H1 (cell line): ENCODE measurements at regions not wholly inside any gene's neighbourhood (a gene's known extent, or its start where the extent isn't known, plus 50 kb on each side); places are given as distances from the start of the nearest gene placed in this dataset.

Experiments
- CEBPB ChIP-seq: IDR thresholded peaks from 2 replicates; pipeline ENCODE4 v1.6.1; 2012; ENCODE audit warnings: low read depth, low read length
- EZH2 ChIP-seq: fragments of 200-600 bp; sonication (generic); IDR thresholded peaks from 2 replicates; pipeline ENCODE4 v1.7.1; 2012; ENCODE audit warnings: low read depth, mild to moderate bottlenecking, moderate library complexity, low read length, inconsistent platforms; ENCODE audit not compliant: severe bottlenecking
- JUN ChIP-seq: IDR thresholded peaks from 2 replicates; pipeline ENCODE4 v1.6.1; 2011; ENCODE audit warnings: low read depth, mild to moderate bottlenecking, improper control_type of control experiment, low read length
- JUND ChIP-seq: IDR thresholded peaks from 2 replicates; pipeline ENCODE4 v1.6.1; 2011; ENCODE audit warnings: mild to moderate bottlenecking, improper control_type of control experiment, low read length
- POU5F1 ChIP-seq: IDR thresholded peaks from 2 replicates; pipeline ENCODE4 v1.6.1; 2011; ENCODE audit warnings: low read depth, mild to moderate bottlenecking, low read length, moderate library complexity
- RXRA ChIP-seq: IDR thresholded peaks from 2 replicates; pipeline ENCODE4 v1.6.1; 2011; ENCODE audit warnings: low read depth, mild to moderate bottlenecking, low read length, moderate library complexity; ENCODE audit not compliant: insufficient read depth
- SIRT6 ChIP-seq: IDR thresholded peaks from one replicate; pipeline ENCODE4 v1.7.1; 2012; ENCODE audit warnings: low read length, inconsistent platforms
- SP2 ChIP-seq: IDR thresholded peaks from 2 replicates; pipeline ENCODE4 v1.6.1; 2012; ENCODE audit warnings: mild to moderate bottlenecking, low read length, inconsistent platforms
- TAF7 ChIP-seq: optimal IDR thresholded peaks from 2 replicates; pipeline ENCODE3; 2011; ENCODE audit warnings: low read depth, mild to moderate bottlenecking, inconsistent platforms, low read length, moderate library complexity, borderline replicate concordance
- TF ChIP-seq, protein P1 (sequence below): fragments of 300-600 bp; sonication (generic); IDR thresholded peaks from 2 replicates; pipeline ENCODE4 v1.7.1; 2012; ENCODE audit warnings: low read length, moderate library complexity, mild to moderate bottlenecking, inconsistent platforms; ENCODE audit not compliant: insufficient replicate concordance

DNA sequence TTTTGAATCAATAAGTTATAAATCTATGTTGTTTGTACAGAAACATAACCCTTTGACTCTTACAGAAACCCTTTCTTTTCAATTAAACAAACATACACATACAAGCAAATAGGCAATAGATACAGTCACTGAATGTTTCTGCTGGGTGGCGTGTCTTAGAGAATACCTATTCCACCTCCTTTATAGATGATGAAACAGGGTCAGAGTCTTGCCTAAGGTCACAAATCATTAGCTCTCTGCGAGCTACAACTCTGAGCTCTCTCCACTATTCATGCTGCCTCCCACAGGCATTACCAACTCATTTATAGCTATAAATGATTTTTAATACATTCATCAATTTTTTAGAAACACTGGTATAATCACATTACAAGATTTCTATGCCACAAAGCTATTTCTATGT is 152.6 kb downstream of the RSL24D1 start (continued):
- TF ChIP-seq, protein P1, sequence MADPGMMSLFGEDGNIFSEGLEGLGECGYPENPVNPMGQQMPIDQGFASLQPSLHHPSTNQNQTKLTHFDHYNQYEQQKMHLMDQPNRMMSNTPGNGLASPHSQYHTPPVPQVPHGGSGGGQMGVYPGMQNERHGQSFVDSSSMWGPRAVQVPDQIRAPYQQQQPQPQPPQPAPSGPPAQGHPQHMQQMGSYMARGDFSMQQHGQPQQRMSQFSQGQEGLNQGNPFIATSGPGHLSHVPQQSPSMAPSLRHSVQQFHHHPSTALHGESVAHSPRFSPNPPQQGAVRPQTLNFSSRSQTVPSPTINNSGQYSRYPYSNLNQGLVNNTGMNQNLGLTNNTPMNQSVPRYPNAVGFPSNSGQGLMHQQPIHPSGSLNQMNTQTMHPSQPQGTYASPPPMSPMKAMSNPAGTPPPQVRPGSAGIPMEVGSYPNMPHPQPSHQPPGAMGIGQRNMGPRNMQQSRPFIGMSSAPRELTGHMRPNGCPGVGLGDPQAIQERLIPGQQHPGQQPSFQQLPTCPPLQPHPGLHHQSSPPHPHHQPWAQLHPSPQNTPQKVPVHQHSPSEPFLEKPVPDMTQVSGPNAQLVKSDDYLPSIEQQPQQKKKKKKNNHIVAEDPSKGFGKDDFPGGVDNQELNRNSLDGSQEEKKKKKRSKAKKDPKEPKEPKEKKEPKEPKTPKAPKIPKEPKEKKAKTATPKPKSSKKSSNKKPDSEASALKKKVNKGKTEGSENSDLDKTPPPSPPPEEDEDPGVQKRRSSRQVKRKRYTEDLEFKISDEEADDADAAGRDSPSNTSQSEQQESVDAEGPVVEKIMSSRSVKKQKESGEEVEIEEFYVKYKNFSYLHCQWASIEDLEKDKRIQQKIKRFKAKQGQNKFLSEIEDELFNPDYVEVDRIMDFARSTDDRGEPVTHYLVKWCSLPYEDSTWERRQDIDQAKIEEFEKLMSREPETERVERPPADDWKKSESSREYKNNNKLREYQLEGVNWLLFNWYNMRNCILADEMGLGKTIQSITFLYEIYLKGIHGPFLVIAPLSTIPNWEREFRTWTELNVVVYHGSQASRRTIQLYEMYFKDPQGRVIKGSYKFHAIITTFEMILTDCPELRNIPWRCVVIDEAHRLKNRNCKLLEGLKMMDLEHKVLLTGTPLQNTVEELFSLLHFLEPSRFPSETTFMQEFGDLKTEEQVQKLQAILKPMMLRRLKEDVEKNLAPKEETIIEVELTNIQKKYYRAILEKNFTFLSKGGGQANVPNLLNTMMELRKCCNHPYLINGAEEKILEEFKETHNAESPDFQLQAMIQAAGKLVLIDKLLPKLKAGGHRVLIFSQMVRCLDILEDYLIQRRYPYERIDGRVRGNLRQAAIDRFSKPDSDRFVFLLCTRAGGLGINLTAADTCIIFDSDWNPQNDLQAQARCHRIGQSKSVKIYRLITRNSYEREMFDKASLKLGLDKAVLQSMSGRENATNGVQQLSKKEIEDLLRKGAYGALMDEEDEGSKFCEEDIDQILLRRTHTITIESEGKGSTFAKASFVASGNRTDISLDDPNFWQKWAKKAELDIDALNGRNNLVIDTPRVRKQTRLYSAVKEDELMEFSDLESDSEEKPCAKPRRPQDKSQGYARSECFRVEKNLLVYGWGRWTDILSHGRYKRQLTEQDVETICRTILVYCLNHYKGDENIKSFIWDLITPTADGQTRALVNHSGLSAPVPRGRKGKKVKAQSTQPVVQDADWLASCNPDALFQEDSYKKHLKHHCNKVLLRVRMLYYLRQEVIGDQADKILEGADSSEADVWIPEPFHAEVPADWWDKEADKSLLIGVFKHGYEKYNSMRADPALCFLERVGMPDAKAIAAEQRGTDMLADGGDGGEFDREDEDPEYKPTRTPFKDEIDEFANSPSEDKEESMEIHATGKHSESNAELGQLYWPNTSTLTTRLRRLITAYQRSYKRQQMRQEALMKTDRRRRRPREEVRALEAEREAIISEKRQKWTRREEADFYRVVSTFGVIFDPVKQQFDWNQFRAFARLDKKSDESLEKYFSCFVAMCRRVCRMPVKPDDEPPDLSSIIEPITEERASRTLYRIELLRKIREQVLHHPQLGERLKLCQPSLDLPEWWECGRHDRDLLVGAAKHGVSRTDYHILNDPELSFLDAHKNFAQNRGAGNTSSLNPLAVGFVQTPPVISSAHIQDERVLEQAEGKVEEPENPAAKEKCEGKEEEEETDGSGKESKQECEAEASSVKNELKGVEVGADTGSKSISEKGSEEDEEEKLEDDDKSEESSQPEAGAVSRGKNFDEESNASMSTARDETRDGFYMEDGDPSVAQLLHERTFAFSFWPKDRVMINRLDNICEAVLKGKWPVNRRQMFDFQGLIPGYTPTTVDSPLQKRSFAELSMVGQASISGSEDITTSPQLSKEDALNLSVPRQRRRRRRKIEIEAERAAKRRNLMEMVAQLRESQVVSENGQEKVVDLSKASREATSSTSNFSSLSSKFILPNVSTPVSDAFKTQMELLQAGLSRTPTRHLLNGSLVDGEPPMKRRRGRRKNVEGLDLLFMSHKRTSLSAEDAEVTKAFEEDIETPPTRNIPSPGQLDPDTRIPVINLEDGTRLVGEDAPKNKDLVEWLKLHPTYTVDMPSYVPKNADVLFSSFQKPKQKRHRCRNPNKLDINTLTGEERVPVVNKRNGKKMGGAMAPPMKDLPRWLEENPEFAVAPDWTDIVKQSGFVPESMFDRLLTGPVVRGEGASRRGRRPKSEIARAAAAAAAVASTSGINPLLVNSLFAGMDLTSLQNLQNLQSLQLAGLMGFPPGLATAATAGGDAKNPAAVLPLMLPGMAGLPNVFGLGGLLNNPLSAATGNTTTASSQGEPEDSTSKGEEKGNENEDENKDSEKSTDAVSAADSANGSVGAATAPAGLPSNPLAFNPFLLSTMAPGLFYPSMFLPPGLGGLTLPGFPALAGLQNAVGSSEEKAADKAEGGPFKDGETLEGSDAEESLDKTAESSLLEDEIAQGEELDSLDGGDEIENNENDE: no peak
- TF ChIP-seq EZH2 (no peak), JUN (no peak), CEBPB (no peak), TAF7 (no peak), SIRT6 (no peak), SP2 (no peak), POU5F1 (no peak), JUND (no peak), RXRA (no peak)
